ENCODE measurements at regions not wholly inside any gene's neighbourhood (a gene's known extent, or its start where the extent isn't known, plus 50 kb on each side); places are given as distances from the start of the nearest gene placed in this dataset.

GRCh38 chr3:24608701-24609390 lies 114.2 kb upstream of the THRB start:
- H4K20me1 ChIP-seq (ENCODE audit: insufficient read depth) = no peaks in the 10 kb centered on the region
- H3K9me3 ChIP-seq (ENCODE audit: low read length) = no peaks in the 10 kb centered on the region
- H3K4me3 ChIP-seq (ENCODE audit: low read length) = no peak overlapping the region
- H3K79me2 ChIP-seq (replicated peaks; ENCODE audit: insufficient read depth, low read length) = no peaks in the 10 kb centered on the region
- TF ChIP-seq EZH2 (IDR thresholded peaks at IDR 0.05; ENCODE audit: borderline replicate concordance, insufficient read depth, low read length, poor library complexity, severe bottlenecking) = no peak
- TF ChIP-seq TAF1 (IDR thresholded peaks at IDR 0.05; ENCODE audit: low read depth) = no peak
- TF ChIP-seq POLR2AphosphoS5 (IDR thresholded peaks at IDR 0.05) = no peak
- no peak for TF ChIP-seq EP300 (conservative IDR thresholded peaks at IDR 0.05; ENCODE audit: poor library complexity, severe bottlenecking)
- TF ChIP-seq, protein P1, sequence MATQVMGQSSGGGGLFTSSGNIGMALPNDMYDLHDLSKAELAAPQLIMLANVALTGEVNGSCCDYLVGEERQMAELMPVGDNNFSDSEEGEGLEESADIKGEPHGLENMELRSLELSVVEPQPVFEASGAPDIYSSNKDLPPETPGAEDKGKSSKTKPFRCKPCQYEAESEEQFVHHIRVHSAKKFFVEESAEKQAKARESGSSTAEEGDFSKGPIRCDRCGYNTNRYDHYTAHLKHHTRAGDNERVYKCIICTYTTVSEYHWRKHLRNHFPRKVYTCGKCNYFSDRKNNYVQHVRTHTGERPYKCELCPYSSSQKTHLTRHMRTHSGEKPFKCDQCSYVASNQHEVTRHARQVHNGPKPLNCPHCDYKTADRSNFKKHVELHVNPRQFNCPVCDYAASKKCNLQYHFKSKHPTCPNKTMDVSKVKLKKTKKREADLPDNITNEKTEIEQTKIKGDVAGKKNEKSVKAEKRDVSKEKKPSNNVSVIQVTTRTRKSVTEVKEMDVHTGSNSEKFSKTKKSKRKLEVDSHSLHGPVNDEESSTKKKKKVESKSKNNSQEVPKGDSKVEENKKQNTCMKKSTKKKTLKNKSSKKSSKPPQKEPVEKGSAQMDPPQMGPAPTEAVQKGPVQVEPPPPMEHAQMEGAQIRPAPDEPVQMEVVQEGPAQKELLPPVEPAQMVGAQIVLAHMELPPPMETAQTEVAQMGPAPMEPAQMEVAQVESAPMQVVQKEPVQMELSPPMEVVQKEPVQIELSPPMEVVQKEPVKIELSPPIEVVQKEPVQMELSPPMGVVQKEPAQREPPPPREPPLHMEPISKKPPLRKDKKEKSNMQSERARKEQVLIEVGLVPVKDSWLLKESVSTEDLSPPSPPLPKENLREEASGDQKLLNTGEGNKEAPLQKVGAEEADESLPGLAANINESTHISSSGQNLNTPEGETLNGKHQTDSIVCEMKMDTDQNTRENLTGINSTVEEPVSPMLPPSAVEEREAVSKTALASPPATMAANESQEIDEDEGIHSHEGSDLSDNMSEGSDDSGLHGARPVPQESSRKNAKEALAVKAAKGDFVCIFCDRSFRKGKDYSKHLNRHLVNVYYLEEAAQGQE (IDR thresholded peaks at IDR 0.05; ENCODE audit: borderline replicate concordance) = no peak
- TF ChIP-seq, protein P2, sequence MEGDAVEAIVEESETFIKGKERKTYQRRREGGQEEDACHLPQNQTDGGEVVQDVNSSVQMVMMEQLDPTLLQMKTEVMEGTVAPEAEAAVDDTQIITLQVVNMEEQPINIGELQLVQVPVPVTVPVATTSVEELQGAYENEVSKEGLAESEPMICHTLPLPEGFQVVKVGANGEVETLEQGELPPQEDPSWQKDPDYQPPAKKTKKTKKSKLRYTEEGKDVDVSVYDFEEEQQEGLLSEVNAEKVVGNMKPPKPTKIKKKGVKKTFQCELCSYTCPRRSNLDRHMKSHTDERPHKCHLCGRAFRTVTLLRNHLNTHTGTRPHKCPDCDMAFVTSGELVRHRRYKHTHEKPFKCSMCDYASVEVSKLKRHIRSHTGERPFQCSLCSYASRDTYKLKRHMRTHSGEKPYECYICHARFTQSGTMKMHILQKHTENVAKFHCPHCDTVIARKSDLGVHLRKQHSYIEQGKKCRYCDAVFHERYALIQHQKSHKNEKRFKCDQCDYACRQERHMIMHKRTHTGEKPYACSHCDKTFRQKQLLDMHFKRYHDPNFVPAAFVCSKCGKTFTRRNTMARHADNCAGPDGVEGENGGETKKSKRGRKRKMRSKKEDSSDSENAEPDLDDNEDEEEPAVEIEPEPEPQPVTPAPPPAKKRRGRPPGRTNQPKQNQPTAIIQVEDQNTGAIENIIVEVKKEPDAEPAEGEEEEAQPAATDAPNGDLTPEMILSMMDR (IDR thresholded peaks at IDR 0.05; ENCODE audit: poor library complexity, severe bottlenecking) = no peak
- no peak for TF ChIP-seq MXI1 (conservative IDR thresholded peaks at IDR 0.05; ENCODE audit: poor library complexity, severe bottlenecking)
- TF ChIP-seq SMC3 (conservative IDR thresholded peaks at IDR 0.05; ENCODE audit: poor library complexity) = no peak
- TF ChIP-seq RAD21 (conservative IDR thresholded peaks at IDR 0.05) = no peak
- H3K9ac ChIP-seq (ENCODE audit: low read length) = no peak overlapping the region
- no peaks in the 10 kb centered on the region for H3K27me3 ChIP-seq (ENCODE audit: insufficient read depth, low read depth, low read length)
- no peaks in the 10 kb centered on the region for H3K36me3 ChIP-seq (ENCODE audit: insufficient read depth, low read length)
- no peak overlapping the region for H3K27ac ChIP-seq (ENCODE audit: low read length)
- no peak overlapping the region for H3K4me2 ChIP-seq (ENCODE audit: low read length)
- H2AFZ ChIP-seq (ENCODE audit: low read depth, low read length) = no peak overlapping the region
- no peaks in the 10 kb centered on the region for H3F3A ChIP-seq (ENCODE audit: insufficient read depth, low read length, poor library complexity, severe bottlenecking)
- H3K9me2 ChIP-seq (ENCODE audit: insufficient read depth, low read length) = no peaks in the 10 kb centered on the region

- no peaks in the 10 kb centered on the region for H3K36me3 ChIP-seq (ENCODE audit: insufficient read depth, low read length)
- H3K9me3 ChIP-seq (ENCODE audit: low read length) = no peaks in the 10 kb centered on the region
- H3K79me2 ChIP-seq (replicated peaks; ENCODE audit: insufficient read depth, low read length) = no peaks in the 10 kb centered on the region
- TF ChIP-seq MXI1 (conservative IDR thresholded peaks at IDR 0.05; ENCODE audit: poor library complexity, severe bottlenecking) (no peak), TAF1 (IDR thresholded peaks at IDR 0.05; ENCODE audit: low read depth) (no peak), RAD21 (conservative IDR thresholded peaks at IDR 0.05) (no peak), POLR2AphosphoS5 (IDR thresholded peaks at IDR 0.05) (no peak), SMC3 (conservative IDR thresholded peaks at IDR 0.05; ENCODE audit: poor library complexity) (no peak), EP300 (conservative IDR thresholded peaks at IDR 0.05; ENCODE audit: poor library complexity, severe bottlenecking) (no peak), EZH2 (IDR thresholded peaks at IDR 0.05; ENCODE audit: borderline replicate concordance, insufficient read depth, low read length, poor library complexity, severe bottlenecking) (no peak)
- TF ChIP-seq, protein P2 (IDR thresholded peaks at IDR 0.05; ENCODE audit: poor library complexity, severe bottlenecking) = no peak
- TF ChIP-seq, protein P1 (IDR thresholded peaks at IDR 0.05; ENCODE audit: borderline replicate concordance) = no peak
- no peaks in the 10 kb centered on the region for H3K9me2 ChIP-seq (ENCODE audit: insufficient read depth, low read length)
- no peak overlapping the region for H2AFZ ChIP-seq (ENCODE audit: low read depth, low read length)
- no peak overlapping the region for H3K27ac ChIP-seq (ENCODE audit: low read length)
- no peaks in the 10 kb centered on the region for H3K27me3 ChIP-seq (ENCODE audit: insufficient read depth, low read depth, low read length)
- no peaks in the 10 kb centered on the region for H3F3A ChIP-seq (ENCODE audit: insufficient read depth, low read length, poor library complexity, severe bottlenecking)
- no peak overlapping the region for H3K4me2 ChIP-seq (ENCODE audit: low read length)
- H4K20me1 ChIP-seq (ENCODE audit: insufficient read depth) = no peaks in the 10 kb centered on the region
- no peak overlapping the region for H3K4me3 ChIP-seq (ENCODE audit: low read length)
- H3K9ac ChIP-seq (ENCODE audit: low read length) = no peak overlapping the region
These were observed 119.7 kb upstream of the THRB start for GRCh38 chr3:24614359-24614758.
